HG02678 (cell line): ENCODE measurements at regions not wholly inside any gene's neighbourhood (a gene's known extent, or its start where the extent isn't known, plus 50 kb on each side); places are given as distances from the start of the nearest gene placed in this dataset.
"Not testable (repeated sequence)": the region's sequence is repeated elsewhere in the genome, so short reads cannot be mapped to it uniquely, and the experiment has no call there.

Experiments
- ATAC-seq: cut with Tn5 transposase; IDR thresholded peaks from one replicate; pipeline ENCODE4 v1.9.1; 2021; ENCODE audit warnings: mild to moderate bottlenecking, moderate library complexity; ENCODE audit not compliant: unreplicated experiment

GRCh38 chr14:71749613-71750238 is 182.5 kb upstream of the RGS6 start:
- no peak for ATAC-seq

- ATAC-seq, result no peak
These were observed 181.0 kb upstream of the RGS6 start for GRCh38 chr14:71751264-71751663.

GRCh38 chr14:71752111-71752738 is 180.0 kb upstream of the RGS6 start:
- ATAC-seq, result no peak

GRCh38 chr14:71753126-71753830 is 179.0 kb upstream of the RGS6 start:
- no peak for ATAC-seq

GRCh38 chr14:71753976-71754375 is 178.3 kb upstream of the RGS6 start:
- no peak for ATAC-seq

- ATAC-seq, result no peak
These were observed 177.7 kb upstream of the RGS6 start for GRCh38 chr14:71754422-71755095.

GRCh38 chr14:71758229-71758951 is 173.8 kb upstream of the RGS6 start:
- no peak for ATAC-seq

- no peak for ATAC-seq
These were observed 169.7 kb upstream of the RGS6 start for GRCh38 chr14:71762575-71762974.

GRCh38 chr14:71764701-71765382 is 167.4 kb upstream of the RGS6 start:
- ATAC-seq, result no peak

- ATAC-seq, result no peak
These were observed 166.7 kb upstream of the RGS6 start for GRCh38 chr14:71765505-71765904.

- no peak for ATAC-seq
These were observed 161.8 kb upstream of the RGS6 start for GRCh38 chr14:71770431-71770830.

- ATAC-seq, result not testable (repeated sequence)
These were observed 160.8 kb upstream of the RGS6 start for GRCh38 chr14:71771421-71771820.

GRCh38 chr14:71771996-71772395 is 160.2 kb upstream of the RGS6 start:
- ATAC-seq, result not testable (repeated sequence)

- ATAC-seq, result no peak
These were observed 158.2 kb upstream of the RGS6 start for GRCh38 chr14:71773898-71774481.

GRCh38 chr14:71776471-71777360 is 155.5 kb upstream of the RGS6 start:
- ATAC-seq, result no peak

GRCh38 chr14:71780075-71780474 is 152.2 kb upstream of the RGS6 start:
- no peak for ATAC-seq

GRCh38 chr14:71780822-71781221 is 151.4 kb upstream of the RGS6 start:
- ATAC-seq, result no peak

GRCh38 chr14:71783088-71783487 is 149.1 kb upstream of the RGS6 start:
- no peak for ATAC-seq

GRCh38 chr14:71783786-71784185 is 148.4 kb upstream of the RGS6 start:
- ATAC-seq, result no peak
